HG03025 (cell line): ENCODE measurements at regions not wholly inside any gene's neighbourhood (a gene's known extent, or its start where the extent isn't known, plus 50 kb on each side); places are given as distances from the start of the nearest gene placed in this dataset.

Source experiments
- ATAC-seq: cut with Tn5 transposase; IDR thresholded peaks from one replicate; pipeline ENCODE4 v1.9.1; 2021; ENCODE audit warnings: mild to moderate bottlenecking, moderate library complexity; ENCODE audit not compliant: unreplicated experiment, low FRiP score

GRCh38 chr13:40158757-40159156, 503.3 kb downstream of the COG6 start:
- no peak for ATAC-seq

GRCh38 chr13:40159736-40160135, 504.3 kb downstream of the COG6 start:
- ATAC-seq, result no peak

- no peak for ATAC-seq
Measured at GRCh38 chr13:40160618-40161350, 505.3 kb downstream of the COG6 start.

GRCh38 chr13:40161351-40161810, 505.1 kb downstream of the FOXO1 start:
- ATAC-seq, result no peak

GRCh38 chr13:40161931-40162330, 504.5 kb downstream of the FOXO1 start:
- no peak for ATAC-seq

GRCh38 chr13:40163066-40164000, 503.1 kb downstream of the FOXO1 start:
- ATAC-seq, result no peak

GRCh38 chr13:40164133-40164532, 502.3 kb downstream of the FOXO1 start:
- ATAC-seq, result no peak

- no peak for ATAC-seq
Measured at GRCh38 chr13:40165316-40165932, 501.0 kb downstream of the FOXO1 start.

GRCh38 chr13:40167327-40167726, 499.1 kb downstream of the FOXO1 start:
- ATAC-seq, result no peak

GRCh38 chr13:40168425-40169166, 497.8 kb downstream of the FOXO1 start:
- no peak for ATAC-seq

GRCh38 chr13:40169476-40169875, 497.0 kb downstream of the FOXO1 start:
- no peak for ATAC-seq

GRCh38 chr13:40170091-40170490, 496.4 kb downstream of the FOXO1 start:
- no peak for ATAC-seq

- ATAC-seq, result no peak
Measured at GRCh38 chr13:40170982-40171381, 495.5 kb downstream of the FOXO1 start.

- ATAC-seq, result no peak
Measured at GRCh38 chr13:40171566-40171965, 494.9 kb downstream of the FOXO1 start.

GRCh38 chr13:40172149-40172591, 494.3 kb downstream of the FOXO1 start:
- ATAC-seq, result no peak

- no peak for ATAC-seq
Measured at GRCh38 chr13:40172878-40173277, 493.6 kb downstream of the FOXO1 start.

GRCh38 chr13:40175639-40176038, 490.8 kb downstream of the FOXO1 start:
- no peak for ATAC-seq

GRCh38 chr13:40176242-40176641, 490.2 kb downstream of the FOXO1 start:
- no peak for ATAC-seq

- no peak for ATAC-seq
Measured at GRCh38 chr13:40178130-40178529, 488.3 kb downstream of the FOXO1 start.
